SH-SY5Y (cell line): ENCODE measurements at regions not wholly inside any gene's neighbourhood (a gene's known extent, or its start where the extent isn't known, plus 50 kb on each side); places are given as distances from the start of the nearest gene placed in this dataset.

ENCODE experiments used
- GATA2 ChIP-seq: IDR thresholded peaks from 2 replicates; pipeline ENCODE4 v1.6.1; 2011; ENCODE audit warnings: mild to moderate bottlenecking, low read depth, low read length
- GATA3 ChIP-seq: IDR thresholded peaks from 2 replicates; pipeline ENCODE4 v1.6.1; 2011; ENCODE audit warnings: low read depth, mild to moderate bottlenecking, low read length, moderate library complexity

GRCh38 chr7:130823060-130823459 is 89.1 kb upstream of the KLF14 start:
- TF ChIP-seq GATA2 (no peak), GATA3 (no peak)
